HG02610 (cell line): ENCODE measurements at regions not wholly inside any gene's neighbourhood (a gene's known extent, or its start where the extent isn't known, plus 50 kb on each side); places are given as distances from the start of the nearest gene placed in this dataset.
"Not testable (repeated sequence)": the region's sequence is repeated elsewhere in the genome, so short reads cannot be mapped to it uniquely, and the experiment has no call there.

Experiments used
- ATAC-seq: cut with Tn5 transposase; IDR thresholded peaks from one replicate; pipeline ENCODE4 v1.9.1; 2021; ENCODE audit warnings: mild to moderate bottlenecking, moderate library complexity; ENCODE audit not compliant: unreplicated experiment

DNA sequence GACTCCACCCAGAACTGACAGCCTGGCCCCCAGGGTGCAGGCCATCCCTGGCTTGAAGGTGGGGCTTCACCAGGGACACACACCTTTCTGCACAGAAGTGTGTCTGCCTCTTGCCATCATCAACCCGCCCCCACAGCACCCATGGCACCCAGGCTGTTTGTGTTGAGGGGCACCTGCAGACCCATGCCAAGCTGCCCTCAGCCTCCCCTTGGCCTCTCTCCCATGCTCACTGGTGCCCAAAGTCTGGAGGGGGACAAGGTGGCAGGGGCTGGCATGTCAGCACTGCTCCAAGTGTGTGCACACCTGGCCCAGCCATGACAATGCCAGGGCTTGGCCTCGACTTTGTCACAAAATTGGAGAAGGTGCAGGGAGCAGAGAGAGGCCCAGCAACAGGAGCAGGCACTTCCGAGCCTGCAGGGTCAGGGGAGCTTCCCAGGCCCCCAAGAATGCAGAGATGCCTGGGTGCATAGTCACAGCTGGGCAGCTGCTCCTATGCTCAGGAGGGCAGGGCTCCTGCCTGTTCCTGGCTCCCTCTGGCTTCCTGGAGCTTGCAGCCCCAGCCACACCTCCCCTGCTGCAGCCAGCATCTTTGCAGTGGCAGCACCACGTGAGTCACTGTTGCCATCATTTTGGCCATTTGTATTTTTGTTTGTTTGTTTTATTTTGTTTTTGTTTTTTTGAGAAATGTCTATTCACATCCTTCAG lies 280.6 kb upstream of the UBE2E3 start:
- no peak for ATAC-seq

DNA sequence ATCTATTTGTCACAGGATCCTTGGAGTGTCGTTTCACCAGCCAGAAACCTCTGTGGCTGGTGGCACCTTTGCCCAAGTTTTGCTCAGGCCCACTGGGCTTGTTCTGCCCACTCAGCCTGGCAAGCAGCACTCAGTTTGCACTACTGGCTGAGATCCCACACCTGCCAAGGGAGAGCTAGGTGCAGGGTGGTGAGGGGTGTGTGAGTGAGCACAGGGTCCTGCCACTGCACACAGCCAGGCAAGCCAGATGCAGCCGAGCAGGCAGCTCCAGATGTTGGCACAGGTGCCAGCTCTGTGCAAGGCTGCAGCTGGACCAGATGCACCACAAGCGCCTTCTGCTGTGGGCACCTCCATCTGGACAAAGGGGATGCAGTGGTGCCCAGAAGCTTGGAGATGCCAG lies 281.7 kb upstream of the UBE2E3 start:
- ATAC-seq: no peak

DNA sequence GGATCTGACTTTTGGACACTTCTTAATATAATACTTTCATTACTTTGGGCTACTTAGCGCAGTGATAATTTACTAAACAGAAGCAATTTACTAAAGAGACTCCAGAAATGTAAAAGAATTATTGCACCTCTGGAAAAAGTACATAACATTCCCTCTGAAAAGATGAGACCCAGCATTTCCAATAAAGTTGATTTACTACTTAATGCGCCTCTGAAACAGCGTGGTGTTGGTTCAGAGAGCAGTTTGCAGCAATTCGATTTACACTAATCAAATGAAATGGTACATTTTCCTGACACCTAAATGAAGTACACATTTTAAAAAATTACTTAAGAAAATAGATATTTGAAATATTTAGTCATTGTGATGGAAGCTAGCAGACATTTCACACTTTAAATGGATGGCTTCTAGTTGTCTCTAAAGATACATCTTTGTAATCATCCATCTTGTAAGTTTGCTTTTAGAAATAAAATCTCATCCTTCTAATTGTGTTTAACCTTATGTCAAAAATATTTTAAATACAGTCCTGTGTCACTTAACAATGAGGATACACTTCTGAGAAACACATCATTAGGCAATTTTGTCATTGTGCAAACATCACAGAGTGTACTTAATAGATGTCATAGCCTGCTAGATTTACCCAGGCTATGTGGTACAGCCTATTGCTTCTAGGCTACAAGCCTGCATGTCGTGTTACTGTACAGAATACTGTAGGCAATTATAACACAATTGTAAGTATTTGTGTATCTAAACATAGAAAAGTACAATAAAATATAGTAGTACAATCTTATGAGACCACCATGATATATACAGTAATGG lies 284.6 kb upstream of the UBE2E3 start:
- ATAC-seq: no peak

DNA sequence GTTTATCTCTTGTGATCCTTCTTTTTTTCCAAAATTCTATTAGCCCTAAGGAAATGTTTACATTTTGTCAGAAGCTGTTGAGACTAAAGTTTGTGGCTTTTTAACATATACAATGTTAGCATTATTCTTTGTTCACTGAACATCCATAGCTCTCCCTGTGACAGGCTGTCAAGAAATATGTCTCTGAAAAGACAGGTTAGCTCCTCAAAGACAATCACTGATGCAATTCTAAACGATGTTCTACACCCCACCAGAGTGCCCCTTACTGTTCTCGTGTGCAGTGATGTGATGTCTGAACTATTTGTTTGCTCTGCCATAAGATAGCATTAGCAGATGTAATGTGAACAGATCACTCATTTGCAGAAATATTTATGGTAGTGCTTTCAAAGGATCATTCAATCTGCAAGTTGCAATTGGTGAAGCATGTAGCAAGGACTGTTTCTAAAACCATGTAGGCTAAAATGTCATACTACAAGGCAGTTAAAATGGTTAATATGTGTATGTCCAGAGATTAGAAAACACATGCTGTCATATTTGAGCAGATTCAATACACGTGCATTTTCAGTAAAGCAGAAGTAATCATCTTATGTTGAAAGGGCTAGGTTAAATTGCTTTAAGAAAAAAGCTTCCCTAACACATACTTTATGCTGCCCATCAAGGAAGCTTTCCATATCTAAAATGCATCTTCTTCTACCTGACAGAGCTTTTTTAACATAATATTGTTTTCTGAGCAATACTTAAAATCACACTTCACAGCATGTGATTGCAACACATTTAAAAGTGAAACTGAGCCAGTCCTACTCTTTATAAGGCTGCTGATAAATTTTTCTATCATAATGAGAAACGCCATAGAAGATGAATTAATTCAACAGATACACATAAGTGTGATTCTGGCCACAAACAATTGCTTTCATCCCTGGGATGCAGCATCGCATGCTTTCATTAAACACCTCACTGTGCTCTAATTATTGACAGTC lies 285.7 kb upstream of the UBE2E3 start:
- ATAC-seq: no peak

DNA sequence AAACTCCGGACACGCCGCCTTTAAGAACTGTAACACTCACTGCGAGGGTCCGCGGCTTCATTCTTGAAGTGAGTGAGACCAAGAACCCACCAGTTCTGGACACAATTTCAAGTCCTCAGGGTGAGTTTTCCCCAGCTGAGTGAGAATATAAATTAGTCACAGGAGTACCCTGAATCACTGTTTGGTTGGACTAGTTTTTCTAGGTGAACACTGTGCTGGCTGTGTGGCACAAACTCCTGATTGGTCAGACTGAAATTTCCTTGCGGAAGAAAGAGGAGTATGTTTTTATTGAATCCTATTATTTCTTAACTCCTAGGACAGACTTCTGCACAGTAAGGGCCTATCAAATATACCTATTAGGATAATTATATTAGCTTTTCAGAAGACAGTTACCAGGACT lies 288.1 kb upstream of the UBE2E3 start:
- no peak for ATAC-seq

DNA sequence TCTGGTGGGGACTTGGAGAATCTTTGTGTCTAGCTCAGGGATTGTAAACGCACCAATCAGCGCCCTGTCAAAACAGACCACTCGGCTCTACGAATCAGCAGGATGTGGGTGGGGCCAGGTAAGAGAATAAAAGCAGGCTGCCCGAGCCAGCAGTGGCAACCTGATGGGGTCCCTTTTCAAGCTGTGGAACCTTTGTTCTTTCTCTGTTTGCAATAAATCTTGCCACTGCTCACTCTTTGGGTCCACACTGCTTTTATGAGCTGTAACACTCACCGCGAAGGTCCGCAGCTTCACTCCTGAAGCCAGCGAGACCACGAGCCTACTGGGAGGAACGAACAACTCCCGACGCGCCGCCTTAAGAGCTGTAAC lies 288.6 kb upstream of the UBE2E3 start:
- not testable (repeated sequence) for ATAC-seq

DNA sequence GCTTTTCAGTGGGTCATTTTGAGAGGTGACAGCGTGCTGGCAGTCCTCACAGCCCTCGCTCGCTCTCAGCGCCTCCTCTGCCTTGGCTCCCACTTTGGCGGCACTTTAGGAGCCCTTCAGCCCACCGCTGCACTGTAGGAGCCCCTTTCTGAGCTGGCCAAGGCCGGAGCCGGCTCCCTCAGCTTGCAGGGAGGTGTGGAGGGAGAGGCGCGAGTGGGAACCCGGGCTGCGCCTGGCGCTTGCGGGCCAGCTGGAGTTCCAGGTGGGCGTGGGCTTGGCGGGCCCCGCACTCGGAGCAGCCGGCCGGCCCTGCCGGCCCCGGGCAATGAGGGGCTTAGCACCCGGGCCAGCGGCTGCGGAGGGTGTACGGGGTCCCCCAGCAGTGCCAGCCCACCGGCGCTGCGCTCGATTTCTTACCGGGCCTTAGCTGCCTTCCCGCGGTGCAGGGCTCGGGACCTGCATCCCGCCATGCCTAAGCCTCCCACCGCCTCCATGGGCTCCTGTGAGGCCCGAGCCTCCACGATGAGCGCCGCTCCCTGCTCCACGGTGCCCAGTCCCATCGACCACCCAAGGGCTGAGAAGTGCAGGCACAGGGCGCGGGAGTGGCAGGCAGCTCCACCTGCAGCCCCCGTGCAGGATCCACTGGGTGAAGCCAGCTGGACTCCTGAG lies 289.1 kb upstream of the UBE2E3 start:
- ATAC-seq: not testable (repeated sequence)

DNA sequence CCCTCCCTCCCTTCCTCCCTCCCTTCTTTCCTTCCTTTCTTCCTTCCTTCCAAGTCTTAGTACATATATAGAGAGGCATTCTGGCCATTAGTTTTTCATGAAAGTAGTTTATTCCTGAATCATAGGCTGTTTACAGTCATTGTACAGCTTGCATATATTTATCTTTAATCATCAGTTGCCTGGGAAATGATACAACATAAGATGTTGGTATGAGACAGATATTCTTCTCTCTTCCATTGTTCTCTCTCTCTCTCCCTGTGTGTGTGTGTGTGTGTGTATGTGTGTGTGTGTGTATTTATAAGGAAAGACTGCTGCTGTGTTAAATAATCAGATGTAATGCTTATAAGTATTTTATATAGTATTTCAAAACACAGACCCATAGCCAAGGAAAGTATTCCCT lies 289.8 kb upstream of the UBE2E3 start:
- ATAC-seq: no peak

DNA sequence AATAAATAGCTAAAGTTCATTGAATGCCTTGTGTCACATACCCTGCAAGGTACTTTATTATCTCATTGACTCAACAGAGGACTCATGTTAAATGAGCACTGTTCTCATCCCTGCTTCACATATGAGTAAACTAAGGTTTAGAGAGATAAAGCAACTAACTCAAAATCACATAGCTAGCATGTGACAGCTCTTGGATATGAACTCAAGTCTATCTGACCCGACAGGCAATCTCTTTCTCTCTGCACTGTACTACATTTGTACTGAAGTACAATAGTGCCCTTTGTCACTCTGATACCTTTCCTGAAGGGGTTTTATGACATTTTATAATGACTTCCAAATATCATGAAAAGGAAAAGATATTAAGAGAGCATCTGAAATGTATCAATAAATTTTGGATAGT lies 297.5 kb upstream of the UBE2E3 start:
- ATAC-seq: no peak

DNA sequence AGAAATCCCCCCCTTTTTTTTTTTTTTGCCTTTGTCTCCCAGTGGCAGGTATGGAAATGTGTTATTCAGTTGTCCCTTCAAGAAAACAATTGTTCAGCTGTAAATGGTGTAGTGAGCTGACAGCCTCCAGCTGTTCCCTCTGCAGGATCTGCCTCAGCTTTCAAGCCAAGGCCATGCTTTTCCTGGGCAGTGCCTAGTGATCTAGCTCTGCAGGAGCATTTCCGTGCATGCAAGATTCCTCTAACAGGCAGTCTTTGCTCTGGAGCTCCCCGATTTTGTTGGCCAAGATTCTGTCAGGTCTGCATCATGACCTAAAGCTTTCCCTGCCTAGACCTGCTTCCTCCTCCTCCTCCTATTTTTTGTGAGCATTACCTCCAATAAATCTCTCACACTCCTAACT lies 300.7 kb upstream of the UBE2E3 start:
- no peak for ATAC-seq

DNA sequence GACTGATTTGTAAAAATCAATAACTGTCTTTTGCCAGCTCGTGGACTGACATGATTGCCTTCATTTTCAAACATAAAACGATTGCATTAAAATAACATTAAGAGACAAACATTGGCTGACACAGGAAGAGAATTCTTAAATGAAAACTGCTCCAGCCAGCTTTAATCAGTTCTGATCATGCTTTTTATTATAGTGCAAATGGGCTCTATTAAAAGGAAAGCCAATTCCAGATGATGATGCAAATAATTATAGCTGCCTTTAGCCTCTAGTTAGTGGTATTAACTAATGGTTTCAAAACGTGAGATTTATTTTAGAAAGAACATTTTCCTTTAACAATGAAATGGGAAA lies 301.8 kb upstream of the UBE2E3 start:
- ATAC-seq: no peak

DNA sequence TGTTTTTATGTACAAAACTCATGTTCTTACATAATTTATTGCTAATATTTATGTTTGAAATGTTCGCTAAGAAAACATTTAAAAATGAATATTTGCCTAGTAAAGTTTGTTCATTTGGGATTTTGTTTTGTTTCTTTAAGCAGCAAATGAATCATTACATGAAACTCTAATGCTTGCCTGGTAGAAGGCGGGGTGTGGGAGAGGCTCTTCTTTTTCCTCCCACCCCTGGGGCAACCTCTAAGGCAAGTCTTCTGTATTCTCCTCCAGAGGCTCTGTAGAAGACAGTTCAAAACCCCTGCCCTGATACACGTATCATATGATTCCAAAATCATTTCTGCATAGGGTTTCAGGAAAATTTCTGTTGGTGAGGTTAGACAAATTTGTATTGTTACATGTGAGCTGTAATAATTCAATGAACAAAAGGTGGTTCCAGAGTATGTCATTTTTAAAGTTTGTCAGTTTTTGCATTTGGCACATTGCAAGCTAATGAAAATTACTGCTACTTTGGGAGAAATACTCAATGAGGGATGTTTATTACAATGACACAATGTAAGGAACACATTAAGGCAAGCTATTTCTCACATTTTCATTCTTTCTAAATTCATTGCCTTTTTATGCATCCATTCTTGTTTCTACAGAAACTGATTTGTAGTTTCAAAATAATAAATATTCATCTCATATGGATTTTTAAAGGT lies 302.3 kb upstream of the UBE2E3 start:
- ATAC-seq: no peak

DNA sequence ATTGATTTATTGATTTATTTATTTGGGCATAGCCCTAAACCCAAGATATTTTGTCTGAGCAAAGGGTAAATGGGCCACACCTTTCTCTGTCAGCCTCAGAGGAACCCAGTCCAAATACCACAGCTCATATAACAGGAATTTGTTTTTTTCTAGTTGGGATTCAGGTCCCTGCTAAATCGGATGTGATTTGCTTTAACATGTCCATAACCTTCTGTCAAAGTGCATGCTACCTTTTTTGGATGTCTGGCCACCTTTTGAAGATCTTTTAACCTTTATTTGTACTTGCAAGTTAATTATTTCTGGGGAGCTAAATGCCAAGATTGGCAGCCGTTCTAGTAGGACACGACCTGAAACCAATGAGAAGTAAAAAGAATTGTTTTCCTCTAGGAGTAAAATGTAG lies 303.2 kb upstream of the UBE2E3 start:
- ATAC-seq: no peak

DNA sequence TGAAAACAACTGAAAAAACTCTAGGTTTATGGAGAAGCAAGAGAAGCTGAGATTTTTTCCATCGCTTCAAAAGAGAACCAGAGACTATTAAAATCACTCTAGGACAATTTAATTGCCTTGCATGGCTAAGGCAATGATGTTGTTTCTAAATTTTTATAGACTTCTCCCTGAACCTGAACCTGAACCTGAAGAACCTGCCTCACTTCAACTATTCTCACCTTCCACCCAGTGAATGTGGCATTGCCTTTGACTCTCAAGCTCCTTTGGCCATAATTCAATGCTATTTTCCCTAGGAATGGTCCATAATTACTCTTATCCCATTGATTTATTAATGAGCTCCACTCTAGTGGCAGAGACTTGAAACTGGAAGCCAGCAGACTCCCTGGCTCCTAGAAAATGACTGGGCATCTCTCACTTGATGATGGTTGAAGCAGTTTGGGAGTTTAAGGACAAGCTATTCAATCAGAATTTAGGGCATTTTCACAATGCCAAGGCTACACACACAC lies 303.8 kb upstream of the UBE2E3 start:
- ATAC-seq: no peak

DNA sequence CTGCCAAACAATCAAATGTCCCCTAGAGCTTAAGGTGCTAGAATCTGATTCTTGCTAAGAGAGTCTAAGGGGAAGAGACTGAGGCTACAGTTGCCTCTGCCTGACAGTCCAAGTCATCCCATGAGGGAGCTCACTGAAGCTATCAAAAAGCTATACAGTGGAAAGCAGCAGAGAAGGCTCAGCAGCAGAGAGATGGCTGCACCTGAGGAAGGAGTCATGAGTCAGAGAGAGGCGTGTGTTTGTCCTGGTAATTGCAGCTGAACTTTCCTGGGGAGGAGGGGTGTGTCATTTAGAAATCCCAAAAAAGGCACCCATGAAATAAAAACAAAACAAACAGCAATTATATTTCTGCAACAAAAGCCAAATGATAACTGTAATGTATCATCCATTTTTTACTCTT lies 305.2 kb upstream of the UBE2E3 start:
- ATAC-seq: no peak

DNA sequence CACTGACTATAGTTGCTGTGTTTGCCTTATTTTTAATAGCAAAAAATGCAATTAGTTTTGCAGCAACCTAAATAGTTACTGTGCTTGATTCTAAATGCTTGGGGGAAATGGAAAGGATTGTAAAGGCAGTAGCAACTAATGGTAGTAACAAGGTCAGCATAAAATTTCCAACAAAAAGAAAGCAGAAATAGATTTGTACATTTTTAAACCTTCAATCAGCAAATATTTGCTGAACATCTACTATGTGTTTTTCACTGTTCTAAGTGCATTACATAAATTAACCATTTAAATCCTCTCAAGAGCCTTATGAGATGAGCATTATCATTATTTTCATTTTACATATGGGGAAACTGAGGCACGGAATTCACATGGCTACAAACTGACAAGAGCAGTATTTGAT lies 308.0 kb upstream of the UBE2E3 start:
- no peak for ATAC-seq

DNA sequence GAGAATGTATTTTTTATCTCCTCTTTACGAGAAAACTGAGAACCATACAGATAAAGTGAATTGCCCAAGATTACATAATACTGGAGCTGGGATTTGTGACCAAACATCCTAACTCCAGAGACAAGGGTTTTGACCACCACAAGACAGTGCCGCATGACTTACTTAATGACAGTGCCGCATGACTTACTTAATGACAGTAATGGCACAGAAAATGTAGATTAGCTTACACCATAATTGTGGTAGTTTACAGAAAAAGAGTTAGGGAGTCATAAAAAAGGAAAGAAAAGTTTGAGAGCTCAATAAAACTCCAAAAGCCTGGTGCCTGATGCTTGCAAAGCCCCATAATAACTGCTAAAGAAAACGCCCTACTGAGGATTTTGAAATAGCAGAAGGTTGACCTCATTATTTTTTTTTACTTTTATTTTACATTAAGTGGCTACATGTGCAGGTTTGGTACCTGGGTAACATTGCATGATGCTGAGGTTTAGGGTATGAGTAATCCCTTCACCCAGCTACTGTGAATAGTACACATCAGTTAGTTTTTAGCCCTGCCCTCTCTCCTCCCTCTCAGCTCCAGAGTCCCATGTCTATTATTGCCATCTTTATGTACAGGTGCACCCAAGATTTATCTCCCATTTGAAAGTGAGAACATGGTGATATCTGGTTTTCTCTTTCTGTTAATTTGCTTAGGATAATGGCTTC lies 310.0 kb upstream of the UBE2E3 start:
- no peak for ATAC-seq

DNA sequence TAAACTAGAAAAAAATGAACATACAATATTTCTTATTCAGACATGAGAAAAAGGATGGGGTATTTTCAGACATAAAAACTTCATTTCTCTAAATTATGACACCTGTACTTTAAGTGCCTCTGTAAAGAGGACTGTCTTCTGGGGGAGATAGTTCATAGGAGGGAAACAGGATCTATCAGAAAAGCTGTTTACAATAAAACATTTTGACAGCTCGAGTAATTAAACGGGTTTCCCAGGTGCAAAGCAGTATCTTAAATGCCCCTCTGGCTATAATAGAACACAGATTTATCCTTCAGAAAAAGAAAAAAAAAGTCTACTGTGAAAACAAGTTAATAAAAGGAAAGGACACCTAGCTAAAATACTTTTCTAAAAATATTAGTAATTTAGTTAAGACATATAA lies 311.4 kb upstream of the UBE2E3 start:
- no peak for ATAC-seq

DNA sequence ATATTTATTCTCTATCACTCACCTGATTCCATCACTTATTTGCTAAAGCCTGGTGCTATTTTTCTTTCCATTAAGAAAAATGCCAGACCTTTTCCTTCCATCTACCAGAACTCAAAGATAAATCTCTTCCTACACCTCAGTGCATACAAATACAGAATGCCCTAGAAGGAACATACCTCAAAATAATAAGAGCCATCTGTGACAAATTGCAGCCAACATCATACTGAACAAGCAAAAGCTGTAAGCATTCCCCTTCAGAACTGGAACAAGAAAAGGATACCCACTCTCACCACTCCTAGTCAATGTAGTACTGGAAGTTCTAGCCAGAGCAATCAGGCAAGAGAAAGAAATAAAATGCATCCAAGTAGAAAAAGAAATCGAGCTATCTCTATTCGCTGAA lies 315.9 kb upstream of the UBE2E3 start:
- no peak for ATAC-seq
